ENCODE measurements at regions not wholly inside any gene's neighbourhood (a gene's known extent, or its start where the extent isn't known, plus 50 kb on each side); places are given as distances from the start of the nearest gene placed in this dataset.

DNA sequence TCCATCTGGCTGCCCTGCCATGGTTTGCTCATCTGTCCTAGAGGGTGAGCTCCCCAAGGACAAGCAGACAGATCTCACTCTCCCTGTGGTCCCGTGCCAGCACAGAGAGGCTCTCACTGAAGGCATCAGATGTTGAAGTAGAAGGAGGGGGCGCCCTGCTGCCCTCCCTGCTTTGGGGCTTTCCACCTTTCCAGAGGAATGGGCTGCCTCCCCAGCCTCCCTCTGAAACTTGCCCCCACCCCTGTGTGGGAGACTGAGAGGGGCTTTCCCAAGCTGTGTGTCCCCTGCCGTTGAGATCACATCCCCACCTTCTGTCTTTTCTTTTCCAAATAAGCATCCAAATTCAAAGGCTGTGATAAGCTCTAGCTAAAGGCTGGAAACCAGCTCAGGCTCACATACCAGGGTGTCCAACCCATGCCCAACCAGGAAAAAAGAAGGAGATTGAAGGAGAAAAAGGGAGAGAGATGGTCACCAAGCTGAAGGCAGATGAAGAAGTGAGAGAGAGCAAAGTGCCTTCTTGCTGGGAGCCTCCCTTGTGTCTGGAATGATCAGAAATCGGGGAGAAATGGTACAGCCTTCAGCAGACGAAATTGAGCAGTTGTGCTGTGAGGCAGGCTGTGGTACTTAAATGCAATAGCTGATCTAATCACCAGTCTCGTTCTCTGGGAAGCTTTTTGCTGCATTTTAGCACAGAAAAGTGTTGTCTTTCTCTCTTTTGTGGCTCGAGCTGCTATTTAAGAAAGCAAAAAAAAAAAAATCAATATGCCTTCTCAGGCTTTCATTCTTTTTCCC is 145.9 kb upstream of the LHX1 start:
- Histone ChIP-seq H3K36me3 (no peaks in the 10 kb centered on the region), H3K27me3 (peaks cover 7 to 14% (median 8%) of the 10 kb centered on the region in 3 donors), H3K9me3 (no peaks in the 10 kb centered on the region), H3K27ac (no peak overlapping the region), H3K4me1 (no peaks in the 10 kb centered on the region), H3K4me3 (no peak overlapping the region)
- no peak for ATAC-seq
- TF ChIP-seq, protein P1, sequence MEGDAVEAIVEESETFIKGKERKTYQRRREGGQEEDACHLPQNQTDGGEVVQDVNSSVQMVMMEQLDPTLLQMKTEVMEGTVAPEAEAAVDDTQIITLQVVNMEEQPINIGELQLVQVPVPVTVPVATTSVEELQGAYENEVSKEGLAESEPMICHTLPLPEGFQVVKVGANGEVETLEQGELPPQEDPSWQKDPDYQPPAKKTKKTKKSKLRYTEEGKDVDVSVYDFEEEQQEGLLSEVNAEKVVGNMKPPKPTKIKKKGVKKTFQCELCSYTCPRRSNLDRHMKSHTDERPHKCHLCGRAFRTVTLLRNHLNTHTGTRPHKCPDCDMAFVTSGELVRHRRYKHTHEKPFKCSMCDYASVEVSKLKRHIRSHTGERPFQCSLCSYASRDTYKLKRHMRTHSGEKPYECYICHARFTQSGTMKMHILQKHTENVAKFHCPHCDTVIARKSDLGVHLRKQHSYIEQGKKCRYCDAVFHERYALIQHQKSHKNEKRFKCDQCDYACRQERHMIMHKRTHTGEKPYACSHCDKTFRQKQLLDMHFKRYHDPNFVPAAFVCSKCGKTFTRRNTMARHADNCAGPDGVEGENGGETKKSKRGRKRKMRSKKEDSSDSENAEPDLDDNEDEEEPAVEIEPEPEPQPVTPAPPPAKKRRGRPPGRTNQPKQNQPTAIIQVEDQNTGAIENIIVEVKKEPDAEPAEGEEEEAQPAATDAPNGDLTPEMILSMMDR (IDR thresholded peaks at IDR 0.05 in 4 of 5, conservative IDR thresholded peaks at IDR 0.05 in 1 of 5): no peak
- no peak for TF ChIP-seq POLR2A (IDR thresholded peaks at IDR 0.05)
- in situ Hi-C loops (cut with MboI; ENCODE audit: low sequenced_read_pairs in 4 of 4): no loop called here
- intact Hi-C loops (cut with DNase I; ENCODE audit: low total_unique reads): no loop called here
- no peak for DNase-seq

DNA sequence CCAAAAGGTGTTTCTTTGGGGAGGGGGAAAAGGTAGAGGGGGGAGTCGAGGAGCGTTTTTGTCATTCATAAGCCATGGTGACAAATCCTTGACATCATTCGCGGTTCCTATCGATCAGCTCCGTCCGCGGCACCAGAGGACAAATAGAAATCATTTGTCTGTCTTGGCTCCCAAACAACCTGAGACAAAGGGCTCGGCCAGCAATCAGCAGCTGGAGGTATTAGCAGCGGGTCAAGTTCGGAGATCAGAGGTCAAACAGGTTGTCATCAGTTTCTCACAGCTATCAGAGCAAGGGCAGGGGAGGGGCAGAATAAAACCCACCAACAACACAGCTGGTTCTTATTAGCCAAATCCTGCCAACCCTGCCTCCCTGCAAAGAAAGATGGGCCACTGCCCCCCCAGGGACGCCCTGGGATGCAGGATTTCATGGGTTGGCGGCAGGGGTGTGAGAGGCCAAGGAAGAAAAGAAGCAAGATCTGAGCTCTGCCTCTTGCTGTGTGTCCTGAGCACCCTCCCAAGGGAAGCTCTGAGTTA is 145.3 kb upstream of the LHX1 start:
- Histone ChIP-seq H3K27ac (no peak overlapping the region), H3K9me3 (no peaks in the 10 kb centered on the region), H3K36me3 (no peaks in the 10 kb centered on the region), H3K4me3 (no peak overlapping the region), H3K27me3 (peaks cover 7 to 14% (median 8%) of the 10 kb centered on the region in 3 donors), H3K4me1 (no peaks in the 10 kb centered on the region)
- in situ Hi-C loops (cut with MboI; ENCODE audit: low sequenced_read_pairs in 4 of 4) (no loop called here), intact Hi-C loops (cut with DNase I; ENCODE audit: low total_unique reads) (no loop called here)
- no peak for ATAC-seq
- TF ChIP-seq POLR2A (IDR thresholded peaks at IDR 0.05): no peak
- TF ChIP-seq, protein P1 (IDR thresholded peaks at IDR 0.05 in 4 of 5, conservative IDR thresholded peaks at IDR 0.05 in 1 of 5): no peak
- no peak for DNase-seq

DNA sequence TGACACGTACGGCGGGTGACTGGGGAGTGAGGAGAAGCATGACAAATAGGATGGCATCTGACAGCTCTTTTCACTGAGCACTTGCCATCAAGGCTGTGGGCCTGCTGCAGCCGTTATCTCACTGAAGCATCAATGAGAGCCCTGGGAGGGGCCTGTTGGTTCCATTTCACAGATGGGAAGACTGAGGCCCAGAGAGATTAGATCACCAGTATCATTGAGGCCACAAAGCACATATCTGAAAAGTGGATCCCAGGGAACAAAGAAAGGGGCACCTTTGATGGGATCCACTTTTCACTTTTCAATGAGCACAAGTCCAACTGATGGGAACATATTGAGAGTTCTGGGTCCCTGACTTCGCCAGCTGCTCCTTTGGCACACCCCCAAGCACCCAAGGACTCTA is 144.4 kb upstream of the LHX1 start:
- Histone ChIP-seq H3K9me3 (no peaks in the 10 kb centered on the region), H3K27ac (no peak overlapping the region), H3K4me3 (no peak overlapping the region), H3K27me3 (peaks cover 7 to 14% (median 8%) of the 10 kb centered on the region in 3 donors), H3K36me3 (no peaks in the 10 kb centered on the region), H3K4me1 (no peaks in the 10 kb centered on the region)
- TF ChIP-seq, protein P1 (IDR thresholded peaks at IDR 0.05 in 4 of 5, conservative IDR thresholded peaks at IDR 0.05 in 1 of 5): no peak
- no peak for TF ChIP-seq POLR2A (IDR thresholded peaks at IDR 0.05)
- no peak for ATAC-seq
- in situ Hi-C loops (cut with MboI; ENCODE audit: low sequenced_read_pairs in 4 of 4) (no loop called here), intact Hi-C loops (cut with DNase I; ENCODE audit: low total_unique reads) (no loop called here)
- DNase-seq: no peak

DNA sequence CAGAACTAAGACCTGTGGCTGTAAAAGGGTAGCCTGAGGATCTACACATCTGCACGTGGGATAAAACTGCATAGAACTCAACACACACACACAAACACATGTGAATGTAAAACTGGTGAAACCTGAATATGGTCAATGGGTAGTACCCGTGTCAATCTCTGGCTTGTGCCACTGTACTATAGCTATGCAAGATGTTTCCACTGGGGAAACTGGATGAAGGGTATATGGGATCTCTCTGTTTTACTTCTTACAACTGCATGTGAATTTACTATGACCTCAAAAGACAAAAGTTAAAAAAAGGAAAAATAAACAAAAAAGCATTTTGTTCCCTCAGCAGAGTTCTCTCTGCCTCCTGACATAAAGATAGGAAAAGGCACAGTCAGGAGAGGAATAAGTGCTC is 143.3 kb upstream of the LHX1 start:
- peaks cover 7 to 14% (median 12%) of the 10 kb centered on the region in 3 donors for H3K27me3 ChIP-seq
- no peak for TF ChIP-seq POLR2A (IDR thresholded peaks at IDR 0.05)
- TF ChIP-seq, protein P1 (IDR thresholded peaks at IDR 0.05 in 4 of 5, conservative IDR thresholded peaks at IDR 0.05 in 1 of 5): no peak
- H3K27ac ChIP-seq: no peak overlapping the region
- intact Hi-C loops (cut with DNase I; ENCODE audit: low total_unique reads): no loop called here
- no peaks in the 10 kb centered on the region for H3K4me1 ChIP-seq
- ATAC-seq (no peak), DNase-seq (no peak)
- H3K4me3 ChIP-seq: no peak overlapping the region
- H3K36me3 ChIP-seq: no peaks in the 10 kb centered on the region
- in situ Hi-C loops (cut with MboI; ENCODE audit: low sequenced_read_pairs in 4 of 4): no loop called here
- H3K9me3 ChIP-seq: no peaks in the 10 kb centered on the region
